Testis (tissue), 2 donors: ENCODE measurements at regions not wholly inside any gene's neighbourhood (a gene's known extent, or its start where the extent isn't known, plus 50 kb on each side); places are given as distances from the start of the nearest gene placed in this dataset.

Source experiments
- CTCF ChIP-seq, 3 experiments: fragments of 450-650 bp in 2 of 3; fragments of 200-600 bp in 1 of 3; sonication (generic) in 1 of 3; IDR thresholded peaks; one replicate each; pipeline ENCODE4 v1.5.1; 2016 to 2019; ENCODE audit warnings: antibody characterized with exemption in 3 of 3, mild to moderate bottlenecking in 2 of 3, moderate library complexity in 1 of 3
- POLR2A ChIP-seq: fragments of 450-650 bp; IDR thresholded peaks from one replicate; pipeline ENCODE4 v1.6.1; 2017; ENCODE audit warnings: antibody characterized with exemption, mild to moderate bottlenecking, moderate library complexity

- no peak for TF ChIP-seq CTCF (IDR thresholded peaks at IDR 0.05)
- TF ChIP-seq POLR2A = no peak
Observed at GRCh38 chr2:49693961-49694360, 539.6 kb upstream of the FSHR start.
